Nephron (organoid): ENCODE measurements at regions not wholly inside any gene's neighbourhood (a gene's known extent, or its start where the extent isn't known, plus 50 kb on each side); places are given as distances from the start of the nearest gene placed in this dataset.
"Not testable (repeated sequence)": the region's sequence is repeated elsewhere in the genome, so short reads cannot be mapped to it uniquely, and the experiment has no call there.

Experiments
- H3K27ac Mint-ChIP-seq, 3 experiments: 2 replicates each; pipeline ENCODE4 v1.8.0; 2020; ENCODE audit warnings: mixed read lengths in 3 of 3, mild to moderate bottlenecking in 2 of 3, moderate library complexity in 1 of 3
- H3K27me3 Mint-ChIP-seq: 2 replicates; pipeline ENCODE4 v1.8.0; 2021; ENCODE audit warnings: low read depth, mild to moderate bottlenecking, moderate library complexity, mixed read lengths
- H3K36me3 Mint-ChIP-seq: 2 replicates; pipeline ENCODE4 v1.8.0; 2020; ENCODE audit warnings: low read depth, mixed read lengths
- H3K4me1 Mint-ChIP-seq: 2 replicates; pipeline ENCODE4 v1.8.0; 2020; ENCODE audit warnings: mixed read lengths
- H3K4me3 Mint-ChIP-seq, 3 experiments: 2 replicates each; pipeline ENCODE4 v1.8.0; 2020; ENCODE audit warnings: mild to moderate bottlenecking in 3 of 3, mixed read lengths in 3 of 3, moderate library complexity in 2 of 3
- H3K9me3 Mint-ChIP-seq: 2 replicates; pipeline ENCODE4 v1.8.0; 2020; ENCODE audit warnings: mixed read lengths
- CTCF ChIP-seq, 3 experiments: fragments of 200-600 bp; sonication (generic); IDR thresholded peaks; one replicate each; pipeline ENCODE4 v1.5.0; 2021; ENCODE audit warnings: antibody characterized with exemption in 3 of 3; ENCODE audit not compliant: unreplicated experiment in 3 of 3

- Mint-ChIP-seq H3K4me1 (no peaks in the 10 kb centered on the region), H3K27ac (no peak overlapping the region), H3K27me3 (no peaks in the 10 kb centered on the region), H3K36me3 (no peaks in the 10 kb centered on the region), H3K9me3 (peaks cover 4% of the 10 kb centered on the region), H3K4me3 (no peak overlapping the region)
- no peak for TF ChIP-seq CTCF (IDR thresholded peaks at IDR 0.05; ENCODE audit: unreplicated experiment in 3 of 3)
These were observed 409.9 kb downstream of the KCNJ18 start for GRCh38 chr17:22102177-22102576.

DNA sequence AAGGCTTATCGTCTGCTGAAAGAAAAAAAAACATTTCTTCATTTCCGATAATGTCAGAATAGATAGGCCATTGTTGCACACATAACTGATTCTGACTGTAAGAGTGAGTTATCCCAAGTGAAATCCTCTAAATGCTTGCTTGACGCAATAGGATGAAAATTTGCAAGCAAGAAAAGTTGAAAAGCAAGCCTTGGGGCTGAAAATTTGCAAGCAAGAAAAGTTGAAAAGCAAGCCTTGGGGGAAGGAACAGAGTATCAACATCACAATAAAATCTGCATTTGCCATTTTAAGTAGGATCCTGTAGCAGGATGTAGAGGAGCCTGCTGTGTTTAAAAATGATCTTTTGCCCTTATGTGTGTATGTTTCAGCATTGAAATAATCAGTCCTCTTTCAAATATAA, 424.4 kb downstream of the KCNJ18 start:
- H3K4me1 Mint-ChIP-seq, H3K9me3 Mint-ChIP-seq, H3K36me3 Mint-ChIP-seq, H3K4me3 Mint-ChIP-seq, H3K27ac Mint-ChIP-seq, H3K27me3 Mint-ChIP-seq: not testable (repeated sequence)

GRCh38 chr17:22117401-22117800, 425.1 kb downstream of the KCNJ18 start:
- H3K9me3 Mint-ChIP-seq, H3K27me3 Mint-ChIP-seq, H3K27ac Mint-ChIP-seq, H3K4me3 Mint-ChIP-seq, H3K4me1 Mint-ChIP-seq, H3K36me3 Mint-ChIP-seq: not testable (repeated sequence)

- not testable (repeated sequence) for H3K36me3 Mint-ChIP-seq, H3K27ac Mint-ChIP-seq, H3K4me1 Mint-ChIP-seq, H3K4me3 Mint-ChIP-seq, H3K27me3 Mint-ChIP-seq, H3K9me3 Mint-ChIP-seq
These were observed 426.7 kb downstream of the KCNJ18 start for GRCh38 chr17:22119016-22119415.

GRCh38 chr17:22119751-22120150, 427.4 kb downstream of the KCNJ18 start:
- not testable (repeated sequence) for H3K4me3 Mint-ChIP-seq, H3K9me3 Mint-ChIP-seq, H3K27me3 Mint-ChIP-seq, H3K36me3 Mint-ChIP-seq, H3K27ac Mint-ChIP-seq, H3K4me1 Mint-ChIP-seq

DNA sequence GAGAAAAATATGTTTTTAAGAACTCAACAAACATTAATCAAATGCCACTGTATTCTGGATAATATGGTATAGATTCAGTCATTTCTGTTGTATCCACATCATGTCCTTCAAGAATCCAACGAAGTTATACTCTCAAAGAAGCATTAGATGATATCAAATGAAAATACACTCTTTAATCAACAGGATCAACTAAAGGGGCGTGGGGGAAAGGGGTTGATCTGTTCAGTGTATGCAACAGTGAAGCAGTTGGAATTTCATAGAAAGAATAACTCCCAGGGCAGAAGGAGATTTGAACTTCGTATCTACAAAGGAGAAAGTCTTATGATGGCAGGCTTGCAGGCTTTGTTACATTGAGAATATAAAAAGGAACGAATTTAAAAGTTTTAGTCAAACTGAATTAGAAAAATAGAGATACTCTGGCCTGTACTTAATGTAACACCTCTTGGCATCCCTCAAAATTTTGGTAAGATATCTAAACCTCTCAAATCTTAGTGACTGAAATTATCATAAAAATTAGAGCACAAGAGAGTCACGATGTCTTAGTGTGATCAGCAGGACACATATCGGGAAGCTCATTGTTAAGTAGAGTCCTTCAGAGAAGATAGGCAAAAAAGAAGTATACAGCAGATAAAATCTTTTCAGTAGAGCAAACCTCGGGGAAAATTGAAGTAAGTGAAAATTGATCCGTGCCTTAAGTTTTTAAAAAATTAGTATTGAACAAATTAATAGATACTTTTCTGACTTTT, 431.4 kb downstream of the KCNJ18 start:
- H3K36me3 Mint-ChIP-seq: no peaks in the 10 kb centered on the region
- no peaks in the 10 kb centered on the region for H3K4me1 Mint-ChIP-seq
- peaks cover 7% of the 10 kb centered on the region for H3K9me3 Mint-ChIP-seq
- no peak overlapping the region for H3K4me3 Mint-ChIP-seq
- no peak overlapping the region for H3K27ac Mint-ChIP-seq
- H3K27me3 Mint-ChIP-seq: no peaks in the 10 kb centered on the region
- TF ChIP-seq CTCF (IDR thresholded peaks at IDR 0.05; ENCODE audit: unreplicated experiment in 3 of 3): no peak

DNA sequence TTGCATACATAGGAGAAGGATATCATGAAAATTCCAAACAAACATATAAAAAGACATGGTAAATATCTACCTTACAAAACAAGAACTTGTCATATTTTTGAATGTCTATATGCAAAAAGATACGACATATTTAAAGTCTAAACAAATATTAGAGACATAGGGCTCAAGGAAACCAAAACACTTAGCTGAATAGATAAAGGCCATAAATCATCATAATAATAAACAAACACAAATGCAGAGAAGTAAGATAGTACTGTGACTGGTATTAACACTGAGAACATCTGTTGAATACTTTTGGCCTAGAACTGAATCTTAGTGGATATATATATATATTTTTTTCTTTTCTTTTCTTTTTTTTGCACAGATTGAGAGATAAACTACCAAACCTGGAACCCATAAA, 435.8 kb downstream of the KCNJ18 start:
- Mint-ChIP-seq H3K9me3 (peaks cover 25% of the 10 kb centered on the region), H3K27ac (no peak overlapping the region), H3K27me3 (no peaks in the 10 kb centered on the region), H3K36me3 (no peaks in the 10 kb centered on the region), H3K4me3 (no peak overlapping the region), H3K4me1 (no peaks in the 10 kb centered on the region)
- no peak for TF ChIP-seq CTCF (IDR thresholded peaks at IDR 0.05; ENCODE audit: unreplicated experiment in 3 of 3)

DNA sequence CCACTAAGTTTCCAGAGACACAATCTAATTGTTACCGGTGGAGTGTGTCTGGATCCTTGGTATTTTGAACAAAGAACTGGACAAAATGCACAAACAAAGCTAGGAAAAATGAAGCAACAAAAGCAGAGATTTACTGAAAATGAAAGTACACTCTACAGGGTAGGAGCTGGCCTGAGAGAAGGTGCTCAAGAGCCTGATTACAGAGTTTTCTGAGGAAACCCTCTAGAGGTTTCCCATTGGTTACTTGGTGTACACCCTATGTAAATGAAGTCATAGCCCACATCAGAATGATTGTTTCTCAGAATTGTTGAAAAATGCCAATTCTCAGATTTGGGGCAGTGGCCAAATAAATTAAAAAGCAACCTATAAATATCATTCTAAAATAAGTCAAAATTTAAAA, 436.4 kb downstream of the KCNJ18 start:
- TF ChIP-seq CTCF (IDR thresholded peaks at IDR 0.05; ENCODE audit: unreplicated experiment in 3 of 3): no peak
- no peak overlapping the region for H3K4me3 Mint-ChIP-seq
- H3K4me1 Mint-ChIP-seq: no peaks in the 10 kb centered on the region
- H3K27ac Mint-ChIP-seq: no peak overlapping the region
- no peaks in the 10 kb centered on the region for H3K36me3 Mint-ChIP-seq
- peaks cover 29% of the 10 kb centered on the region for H3K9me3 Mint-ChIP-seq
- H3K27me3 Mint-ChIP-seq: no peaks in the 10 kb centered on the region

GRCh38 chr17:22129920-22130319, 437.6 kb downstream of the KCNJ18 start:
- H3K4me1 Mint-ChIP-seq, H3K4me3 Mint-ChIP-seq, H3K36me3 Mint-ChIP-seq, H3K27ac Mint-ChIP-seq, H3K27me3 Mint-ChIP-seq: not testable (repeated sequence)
- peaks cover 33% of the 10 kb centered on the region for H3K9me3 Mint-ChIP-seq
